Common myeloid progenitor, CD34-positive (primary cell): ENCODE measurements at regions not wholly inside any gene's neighbourhood (a gene's known extent, or its start where the extent isn't known, plus 50 kb on each side); places are given as distances from the start of the nearest gene placed in this dataset.

Source experiments
- CTCF ChIA-PET: fragments of 350-600 bp; sonication (Branson Sonifier 250); formaldehyde crosslinking; loops from one replicate; lab custom pipeline; 2021; ENCODE audit warnings: antibody characterized with exemption; lab: Charles Lee
- POLR2A ChIA-PET: fragments of 350-600 bp; sonication (Branson Sonifier 250); formaldehyde crosslinking; loops from one replicate; lab custom pipeline; 2021; ENCODE audit warnings: antibody characterized with exemption; lab: Charles Lee
- DNase-seq, 3 donors: peaks; one replicate each; pipeline versions ENCODE4 v3.0.0 to v3.0.0-alpha.2; 2013
- H3K27ac ChIP-seq, 2 experiments: 1 replicate in 1 of 2; 2 replicates in 1 of 2; pipeline ENCODE4 v1.7.0; 2013; ENCODE audit warnings: inconsistent platforms in 2 of 2, low read length in 2 of 2, mild to moderate bottlenecking in 2 of 2, low read depth in 1 of 2, moderate library complexity in 1 of 2; ENCODE audit not compliant: severe bottlenecking in 2 of 2, insufficient read depth in 1 of 2, poor library complexity in 1 of 2
- H3K27me3 ChIP-seq, 5 experiments: replicated peaks in 2 of 5; 1 replicate in 3 of 5; 2 replicates in 2 of 5; pipeline versions ENCODE4 v1.6.1 to v1.7.0; 2013; ENCODE audit warnings: low read length in 4 of 5, mild to moderate bottlenecking in 2 of 5, moderate library complexity in 2 of 5, inconsistent platforms in 1 of 5; ENCODE audit not compliant: insufficient read depth in 5 of 5, control insufficient read depth in 4 of 5
- H3K36me3 ChIP-seq, 4 experiments: 1 replicate in 2 of 4; 2 replicates in 2 of 4; pipeline versions ENCODE4 v1.6.1 to v1.7.0; 2013; ENCODE audit warnings: low read length in 3 of 4, control low read depth in 1 of 4, mild to moderate bottlenecking in 1 of 4; ENCODE audit not compliant: control insufficient read depth in 4 of 4, insufficient read depth in 4 of 4
- H3K4me1 ChIP-seq, 4 experiments: 1 replicate in 3 of 4; 2 replicates in 1 of 4; pipeline versions ENCODE4 v1.6.1 to v1.7.1; 2013; ENCODE audit warnings: low read length in 3 of 4, mild to moderate bottlenecking in 3 of 4, control low read depth in 1 of 4, inconsistent platforms in 1 of 4, moderate library complexity in 1 of 4; ENCODE audit not compliant: control insufficient read depth in 4 of 4, insufficient read depth in 4 of 4; ENCODE audit errors: control extremely low read depth in 1 of 4
- H3K4me3 ChIP-seq, 7 experiments: 1 replicate in 4 of 7; 2 replicates in 3 of 7; pipeline versions ENCODE4 v1.5.1 to v1.7.0; 2013; ENCODE audit warnings: mild to moderate bottlenecking in 7 of 7, low read length in 6 of 7, moderate library complexity in 6 of 7, inconsistent platforms in 2 of 7, low read depth in 2 of 7, control low read depth in 1 of 7; ENCODE audit not compliant: insufficient read depth in 4 of 7, control insufficient read depth in 1 of 7; ENCODE audit errors: extremely low read depth in 1 of 7
- H3K9me3 ChIP-seq, 5 experiments: 1 replicate in 4 of 5; 2 replicates in 1 of 5; pipeline versions ENCODE4 v1.6.1 to v1.7.1; 2013; ENCODE audit warnings: low read length in 4 of 5, mild to moderate bottlenecking in 2 of 5, inconsistent platforms in 1 of 5, low read depth in 1 of 5, moderate library complexity in 1 of 5; ENCODE audit not compliant: control insufficient read depth in 4 of 5, insufficient read depth in 2 of 5; ENCODE audit errors: control extremely low read depth in 1 of 5
- WGBS: methylation state at CpG from one replicate; pipeline ENCODE4 v1.1.5; 2013; ENCODE audit not compliant: insufficient coverage; 5-methylcytosine and 5-hydroxymethylcytosine counted together

DNA sequence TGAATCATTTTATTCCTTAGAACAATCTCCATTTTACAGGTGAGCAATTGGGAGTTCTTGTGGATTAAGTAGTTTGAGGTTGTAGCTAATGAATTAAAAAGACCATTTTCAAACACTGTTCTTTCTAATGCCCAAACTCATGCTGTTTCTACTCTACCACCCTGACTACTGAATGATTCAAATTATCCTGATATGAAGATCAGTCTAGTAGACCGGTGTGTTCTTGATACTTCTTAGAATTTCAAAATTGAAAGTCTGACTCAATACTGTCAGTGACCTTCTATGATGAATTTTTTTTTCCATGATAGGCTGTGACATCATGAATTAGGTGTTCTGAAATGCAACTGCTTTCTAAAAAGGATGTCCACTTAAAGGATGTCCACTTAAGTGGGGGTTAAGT, 515.5 kb downstream of the DMAC1 start:
- Histone ChIP-seq H3K9me3 (no peaks in the 10 kb centered on the region), H3K36me3 (no peaks in the 10 kb centered on the region), H3K4me1 (no peaks in the 10 kb centered on the region), H3K4me3 (no peak overlapping the region), H3K27ac (no peak overlapping the region), H3K27me3 (no peaks in the 10 kb centered on the region)
- WGBS: no CpG with 5 or more reads among the region's 1 CpG
- CTCF ChIA-PET: interaction anchor here (2.1 kb wide), 1 partner anchor 10 kb away, joined by 5 read pairs; no protein-coding TSS in a partner anchor
- POLR2A ChIA-PET: no interaction called here
- DNase-seq: no peak

- POLR2A ChIA-PET: no interaction called here
- no CpG with 5 or more reads among the region's 5 CpGs for WGBS
These were observed 515.8 kb downstream of the KDM4C start for GRCh38 chr9:7273575-7273974.

DNA sequence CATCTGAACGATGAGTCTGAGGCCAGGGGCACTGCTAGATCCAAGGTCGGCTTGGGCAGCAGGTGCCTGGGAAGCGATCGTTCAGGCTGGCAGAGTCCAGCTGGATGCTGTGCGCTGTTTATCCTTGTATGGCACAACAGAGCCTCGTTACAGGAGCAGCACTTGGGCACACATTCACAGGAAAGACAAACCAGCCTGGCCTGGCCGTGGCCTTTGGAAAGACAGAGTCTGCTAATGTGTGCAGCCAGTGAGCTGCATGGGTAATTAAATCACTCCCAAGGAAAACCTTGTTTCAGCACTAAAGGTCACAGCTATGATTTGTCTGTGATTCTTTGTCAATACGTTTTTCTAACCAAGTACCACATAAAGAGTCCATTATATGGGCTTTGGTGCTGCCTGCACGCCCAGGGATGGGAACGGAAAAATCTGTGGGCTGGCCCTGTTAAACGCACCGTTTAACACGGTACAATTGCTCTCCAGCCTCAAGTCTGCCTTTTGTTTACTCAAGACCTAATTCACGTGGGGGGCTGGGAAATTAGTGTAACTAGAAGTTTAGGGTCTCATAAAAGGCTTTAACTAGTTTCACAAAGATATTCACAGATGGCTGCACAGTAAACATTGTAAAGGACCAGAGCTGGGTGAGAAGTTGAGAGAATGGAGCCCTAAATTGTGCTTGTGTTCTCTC, 509.3 kb downstream of the KDM4C start:
- Histone ChIP-seq H3K27ac (no peak overlapping the region), H3K36me3 (no peaks in the 10 kb centered on the region), H3K9me3 (no peaks in the 10 kb centered on the region), H3K4me3 (no peak overlapping the region), H3K27me3 (no peaks in the 10 kb centered on the region), H3K4me1 (no peaks in the 10 kb centered on the region)
- POLR2A ChIA-PET: no interaction called here
- no peak for DNase-seq
- CTCF ChIA-PET: no interaction called here
- 95% methylated on average over 13 of the region's 14 CpGs for WGBS

More at GRCh38 chr9:7273575-7273974, 515.8 kb downstream of the KDM4C start:
- Histone ChIP-seq H3K36me3 (no peaks in the 10 kb centered on the region), H3K27ac (no peak overlapping the region), H3K4me1 (no peaks in the 10 kb centered on the region), H3K27me3 (no peaks in the 10 kb centered on the region), H3K9me3 (no peaks in the 10 kb centered on the region), H3K4me3 (no peak overlapping the region)
- CTCF ChIA-PET: interaction anchor here (1.1 kb wide), 1 partner anchor 11 kb away, joined by 5 read pairs; no protein-coding TSS in a partner anchor
- peak in 2 of 3 donors; percentile 9 to 14 for DNase-seq

GRCh38 chr9:7265181-7265580, 507.4 kb downstream of the KDM4C start:
- CTCF ChIA-PET: no interaction called here

GRCh38 chr9:7259544-7260241, 501.9 kb downstream of the KDM4C start:
- WGBS: 89% methylated on average over 6 of the region's 6 CpGs
- Histone ChIP-seq H3K4me1 (no peaks in the 10 kb centered on the region), H3K9me3 (no peaks in the 10 kb centered on the region), H3K4me3 (no peak overlapping the region), H3K27me3 (no peaks in the 10 kb centered on the region), H3K27ac (no peak overlapping the region), H3K36me3 (no peaks in the 10 kb centered on the region)
- CTCF ChIA-PET: interaction anchor here (1.3 to 1.6 kb wide), 3 partner anchors 9 to 154 kb away, joined by 3 to 5 read pairs (median 4); no protein-coding TSS in a partner anchor
- POLR2A ChIA-PET: no interaction called here
- DNase-seq: peak in 1 of 3 donors; percentile 6

More at GRCh38 chr9:7265181-7265580, 507.4 kb downstream of the KDM4C start:
- Histone ChIP-seq H3K4me1 (no peaks in the 10 kb centered on the region), H3K36me3 (no peaks in the 10 kb centered on the region), H3K27ac (no peak overlapping the region), H3K9me3 (no peaks in the 10 kb centered on the region), H3K27me3 (no peaks in the 10 kb centered on the region), H3K4me3 (no peak overlapping the region)
- DNase-seq: no peak
- POLR2A ChIA-PET: no interaction called here

GRCh38 chr9:7258688-7259396, 501.1 kb downstream of the KDM4C start:
- ChIA-PET CTCF (interaction anchor here (1.1 to 1.6 kb wide), 4 partner anchors 8 to 349 kb away, joined by 3 to 5 read pairs (median 4); no protein-coding TSS in a partner anchor), POLR2A (no interaction called here)
- no CpG with 5 or more reads among the region's 3 CpGs for WGBS
- no peaks in the 10 kb centered on the region for H3K27me3 ChIP-seq
- H3K36me3 ChIP-seq: no peaks in the 10 kb centered on the region
- no peak overlapping the region for H3K27ac ChIP-seq
- no peak overlapping the region for H3K4me3 ChIP-seq
- no peaks in the 10 kb centered on the region for H3K4me1 ChIP-seq
- H3K9me3 ChIP-seq: peaks cover 0 to 2% (median 0%) of the 10 kb centered on the region in 5 experiments
- DNase-seq: no peak
